Hepatocyte (in vitro differentiated cells): ENCODE measurements at regions not wholly inside any gene's neighbourhood (a gene's known extent, or its start where the extent isn't known, plus 50 kb on each side); places are given as distances from the start of the nearest gene placed in this dataset.

ENCODE experiments used
- CTCF ChIP-seq: fragments of 200-600 bp; sonication (generic); IDR thresholded peaks from 2 replicates; pipeline ENCODE4 v1.5.1; 2016; ENCODE audit warnings: antibody characterized with exemption, mild to moderate bottlenecking; ENCODE audit not compliant: poor library complexity
- EZH2 ChIP-seq: fragments of 200-600 bp; sonication (generic); IDR thresholded peaks from 2 replicates; pipeline ENCODE4 v1.6.1; 2016; ENCODE audit warnings: antibody characterized with exemption, mild to moderate bottlenecking, borderline replicate concordance
- EZH2phosphoT487 ChIP-seq: fragments of 200-600 bp; sonication (generic); IDR thresholded peaks from one replicate; pipeline ENCODE4 v1.6.1; 2018; ENCODE audit warnings: antibody characterized with exemption, mild to moderate bottlenecking, low read depth, moderate library complexity; ENCODE audit not compliant: unreplicated experiment, severe bottlenecking

GRCh38 chr4:83962492-83962891 lies 426.6 kb downstream of the GPAT3 start:
- TF ChIP-seq CTCF (no peak), EZH2 (no peak), EZH2phosphoT487 (no peak)
